ENCODE measurements at regions not wholly inside any gene's neighbourhood (a gene's known extent, or its start where the extent isn't known, plus 50 kb on each side); places are given as distances from the start of the nearest gene placed in this dataset.

DNA sequence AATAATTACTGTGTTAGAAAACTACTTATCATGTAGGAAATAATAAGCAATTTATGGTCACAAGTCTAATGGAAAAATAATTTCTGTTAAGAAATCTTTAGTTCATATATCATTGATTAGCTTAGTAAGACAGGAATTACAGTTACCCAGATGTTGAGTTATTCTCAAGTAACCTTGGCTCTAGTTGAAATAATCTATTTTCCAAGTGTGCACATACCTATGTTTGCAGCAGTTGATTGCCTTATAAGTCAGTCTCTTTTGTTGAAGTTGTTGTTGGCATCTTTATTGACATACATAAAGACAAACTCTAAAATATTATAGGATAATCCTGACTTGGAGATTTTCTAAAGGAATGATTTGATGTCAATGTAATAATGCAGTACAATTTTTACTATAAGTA is 511.4 kb upstream of the KLF12 start:
- no peak for DNase-seq

DNA sequence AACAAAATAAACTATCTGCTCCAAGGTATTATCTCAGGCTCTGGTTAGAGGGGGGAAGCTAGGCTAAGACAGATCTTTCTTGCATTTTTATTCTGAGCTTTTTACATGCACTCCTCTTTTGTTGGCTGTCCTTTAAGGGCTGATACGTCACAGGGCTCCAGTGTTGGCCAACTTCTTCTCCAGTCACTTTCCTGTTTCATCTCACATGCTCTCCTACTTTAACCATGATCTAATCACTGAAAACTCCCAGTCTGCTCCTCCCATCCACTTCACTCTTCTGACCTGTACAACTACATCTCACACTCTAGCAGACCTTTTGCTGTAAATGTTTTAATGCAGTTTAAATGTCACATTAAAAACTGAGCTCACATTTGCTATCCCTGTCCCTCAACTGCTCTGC is 510.0 kb upstream of the KLF12 start:
- no peak for DNase-seq

- DNase-seq = no peak
Observed at GRCh38 chr13:74641586-74641985, 507.4 kb upstream of the KLF12 start.

- no peak for DNase-seq
Observed at GRCh38 chr13:74633734-74634133, 499.5 kb upstream of the KLF12 start.

DNA sequence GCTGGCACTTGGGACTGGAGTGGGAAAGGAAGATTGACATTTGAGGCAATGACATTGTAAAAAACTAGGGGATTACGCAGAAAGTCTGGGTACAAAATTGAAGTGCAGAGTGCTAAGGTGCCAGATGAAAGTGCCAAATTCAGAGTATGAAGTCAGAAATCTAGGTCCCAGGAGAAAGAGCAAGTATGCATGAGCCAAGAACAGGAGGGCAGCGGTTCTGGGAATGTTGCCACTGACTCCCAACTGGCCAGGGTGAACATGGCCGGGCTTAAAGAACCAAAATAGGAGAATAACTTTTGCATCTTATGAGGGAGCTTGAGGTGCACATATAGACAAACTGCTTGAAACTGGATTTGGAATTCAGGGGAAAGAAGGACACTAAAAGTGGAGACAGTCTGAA is 495.8 kb upstream of the KLF12 start:
- DNase-seq = no peak

DNA sequence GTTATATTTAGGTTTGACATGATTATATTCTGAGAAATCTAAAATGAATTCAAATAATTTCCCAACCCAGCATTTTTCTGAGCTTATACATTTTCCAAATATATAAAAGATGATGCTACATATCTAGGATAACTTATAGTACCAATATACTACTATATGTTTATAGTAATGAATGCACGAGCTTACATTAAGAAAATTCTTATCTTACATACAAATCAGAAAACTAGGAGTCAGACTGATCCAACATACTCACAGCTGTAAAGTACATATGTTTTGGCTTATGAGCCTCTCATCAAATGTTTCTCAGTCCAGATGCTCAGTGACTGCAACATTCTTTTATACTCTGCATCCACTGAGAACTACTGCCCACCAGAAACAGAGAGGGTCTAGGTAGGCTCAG is 491.3 kb upstream of the KLF12 start:
- DNase-seq = no peak

GRCh38 chr13:74623761-74624160 is 489.6 kb upstream of the KLF12 start:
- no peak for DNase-seq

- no peak for DNase-seq
Observed at GRCh38 chr13:74622284-74622683, 488.1 kb upstream of the KLF12 start.

- no peak for DNase-seq
Observed at GRCh38 chr13:74620711-74621110, 486.5 kb upstream of the KLF12 start.

DNA sequence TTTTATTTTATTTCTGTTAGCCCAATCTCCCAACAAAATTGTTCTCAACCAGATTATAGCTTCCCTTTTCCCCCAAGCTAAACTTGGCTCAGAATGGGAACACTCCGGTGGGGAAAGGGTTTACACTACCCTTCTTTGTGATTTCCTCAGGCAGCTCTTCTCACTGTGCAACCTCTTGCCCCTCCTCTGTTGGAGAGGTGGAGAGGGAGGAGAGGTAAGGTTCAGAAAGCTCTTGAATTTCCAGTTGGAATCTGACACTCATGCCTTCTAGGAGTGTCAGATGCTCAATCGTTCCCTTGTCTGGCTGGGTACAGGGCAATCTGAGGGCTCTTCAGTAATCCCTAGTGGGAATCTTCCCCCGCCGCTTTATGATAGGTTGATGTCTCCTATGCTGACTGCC is 486.1 kb upstream of the KLF12 start:
- peak; percentile 3 for DNase-seq

DNA sequence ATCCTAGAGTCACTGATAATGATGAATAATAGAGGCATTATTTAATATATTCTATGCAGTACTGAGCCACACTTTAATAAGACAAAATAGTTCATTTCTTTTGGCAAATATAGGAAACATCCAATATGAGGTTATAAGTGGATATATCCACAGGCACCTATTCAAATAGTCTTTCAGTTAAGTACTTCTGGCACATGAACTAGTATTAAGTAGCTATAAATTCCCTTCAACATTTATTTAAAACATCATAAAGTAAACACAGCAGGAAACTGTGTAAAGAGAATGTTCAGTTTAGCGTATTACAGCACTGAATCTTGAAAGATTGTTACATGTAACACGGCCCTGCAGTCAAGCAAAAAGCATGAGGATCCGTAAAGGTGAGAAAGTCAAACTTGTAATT is 463.3 kb upstream of the KLF12 start:
- DNase-seq = no peak

DNA sequence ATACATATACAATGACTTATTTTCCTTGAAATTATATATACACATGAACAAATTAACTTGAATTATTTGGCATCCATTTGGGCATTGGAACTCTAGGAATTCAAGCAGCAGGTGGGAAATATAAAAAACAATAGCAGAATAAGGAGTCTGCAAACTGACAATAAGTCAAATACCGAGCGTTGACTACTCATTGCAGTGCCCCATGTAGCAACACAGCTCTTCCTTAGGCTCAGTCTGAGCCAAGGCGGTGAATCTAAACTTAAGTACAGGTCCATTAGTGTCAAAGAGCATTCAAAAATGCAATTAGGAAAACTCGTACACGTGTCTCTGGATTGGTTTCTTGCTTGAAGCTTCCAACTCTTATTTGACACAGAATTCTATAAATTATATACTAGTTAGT is 462.5 kb upstream of the KLF12 start:
- no peak for DNase-seq

DNA sequence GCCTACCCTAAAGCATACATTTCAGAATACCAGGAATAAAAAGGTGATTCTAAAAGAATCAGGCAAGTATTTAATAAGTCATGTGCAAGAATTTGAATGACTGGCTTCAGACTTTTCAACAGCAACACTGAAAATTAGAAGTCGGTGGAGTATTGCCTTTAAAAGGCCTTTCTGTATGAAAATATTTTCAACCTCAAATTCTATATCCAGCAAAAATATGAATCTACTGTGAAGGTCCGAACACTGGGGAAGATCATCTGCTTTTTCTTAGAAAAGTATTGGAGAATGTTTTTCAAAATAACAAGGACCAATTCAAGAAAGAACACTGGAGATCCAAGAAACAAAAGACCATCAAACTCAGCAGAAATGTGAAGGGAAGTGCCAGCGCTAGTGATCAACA is 459.5 kb upstream of the KLF12 start:
- no peak for DNase-seq

GRCh38 chr13:74586847-74587246 is 452.6 kb upstream of the KLF12 start:
- no peak for DNase-seq

DNA sequence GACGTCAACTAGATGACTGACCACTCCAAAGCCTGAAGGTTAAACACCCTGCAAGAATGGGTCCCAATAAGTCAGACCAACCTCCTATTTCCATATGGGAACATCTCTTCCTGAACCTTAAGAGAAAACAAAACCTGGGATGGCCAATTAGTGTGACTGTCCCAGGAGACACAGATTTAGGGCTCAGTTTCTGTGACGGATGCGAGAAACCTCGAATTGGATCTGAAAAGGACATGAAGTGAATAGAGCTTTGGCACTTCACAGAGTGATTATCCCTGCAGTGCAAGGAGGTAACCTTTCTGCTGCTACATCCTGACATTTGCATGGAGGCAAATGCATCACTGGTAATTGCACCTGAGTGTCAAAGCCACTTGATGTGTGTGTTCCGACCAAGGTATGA is 442.2 kb upstream of the KLF12 start:
- no peak for DNase-seq

- DNase-seq = peak; percentile 26
Observed at GRCh38 chr13:74575729-74576125, 441.5 kb upstream of the KLF12 start.

- no peak for DNase-seq
Observed at GRCh38 chr13:74574964-74575728, 440.9 kb upstream of the KLF12 start.

GRCh38 chr13:74573654-74574053 is 439.4 kb upstream of the KLF12 start:
- no peak for DNase-seq

GRCh38 chr13:74571811-74572210 is 437.6 kb upstream of the KLF12 start:
- no peak for DNase-seq

DNA sequence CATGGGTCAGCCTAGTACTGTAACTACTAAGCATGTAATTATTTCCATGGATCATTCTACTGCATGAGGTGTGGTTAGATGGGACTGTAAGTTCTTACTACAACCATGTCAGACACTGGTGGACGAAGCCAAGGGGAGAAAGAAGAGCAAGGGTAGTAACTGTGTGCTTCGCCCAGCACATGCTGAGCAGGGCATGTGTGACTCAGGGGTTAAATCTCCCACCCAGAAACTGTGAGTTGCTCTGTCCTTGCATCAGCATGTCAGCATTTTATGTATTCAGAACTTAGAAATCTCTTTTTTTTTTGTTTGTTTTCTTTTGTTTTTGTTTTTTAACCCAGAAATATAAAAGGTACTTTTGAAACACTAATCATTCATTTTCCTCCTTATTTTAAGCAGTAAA is 436.6 kb upstream of the KLF12 start:
- no peak for DNase-seq

- DNase-seq = no peak
Observed at GRCh38 chr13:74570046-74570445, 435.8 kb upstream of the KLF12 start.

DNA sequence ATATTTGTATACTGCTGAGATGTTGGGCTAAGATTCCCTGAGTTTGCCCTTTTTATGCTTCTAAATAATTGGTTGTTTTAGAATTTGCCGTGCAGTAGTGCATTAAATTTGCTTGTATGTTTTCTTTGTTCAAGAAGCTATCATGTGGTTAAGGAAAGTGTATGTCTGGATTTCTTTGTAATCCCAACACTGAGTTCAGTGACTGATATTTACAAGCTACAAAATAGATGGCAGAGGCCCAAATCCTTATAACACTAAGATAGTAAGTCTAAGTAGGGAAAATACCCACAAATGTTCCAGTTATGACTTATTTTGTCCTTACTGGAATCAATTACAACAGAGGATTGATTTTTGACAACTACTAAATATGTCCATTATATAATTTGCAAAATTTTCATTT is 435.0 kb upstream of the KLF12 start:
- DNase-seq = no peak

DNA sequence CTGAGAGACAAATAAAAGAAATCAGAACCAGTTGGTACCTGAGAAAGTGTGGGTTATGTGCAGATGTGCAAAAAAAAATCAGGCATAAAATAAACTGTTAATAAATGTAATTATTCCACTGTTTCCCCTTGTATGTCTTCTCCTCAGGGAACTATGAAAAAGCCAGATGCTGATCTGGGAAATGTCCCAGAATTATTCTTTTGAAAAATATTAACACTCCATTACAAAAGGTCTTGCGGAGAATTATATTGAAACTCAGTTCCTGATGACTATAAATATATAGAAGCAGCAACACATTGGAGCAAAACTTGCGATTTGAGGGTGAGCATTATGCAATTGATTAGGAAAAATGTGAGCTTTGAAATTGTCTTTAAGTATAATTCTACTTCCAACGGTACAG is 433.3 kb upstream of the KLF12 start:
- DNase-seq = no peak

GRCh38 chr13:74562381-74562780 is 428.2 kb upstream of the KLF12 start:
- no peak for DNase-seq

- DNase-seq = no peak
Observed at GRCh38 chr13:74561155-74561554, 427.0 kb upstream of the KLF12 start.

- no peak for DNase-seq
Observed at GRCh38 chr13:74560325-74560724, 426.1 kb upstream of the KLF12 start.
